SU-DHL-6 (cell line): ENCODE measurements at regions not wholly inside any gene's neighbourhood (a gene's known extent, or its start where the extent isn't known, plus 50 kb on each side); places are given as distances from the start of the nearest gene placed in this dataset.

Experiments
- H2AFZ ChIP-seq: fragments of 200-600 bp; sonication (generic); 2 replicates; pipeline ENCODE4 v1.6.1; 2014; ENCODE audit warnings: low read depth, mild to moderate bottlenecking, moderate library complexity, mixed read lengths, antibody characterized with exemption, low read length; ENCODE audit not compliant: severe bottlenecking
- H3F3A ChIP-seq: fragments of 200-600 bp; shearing (Covaris generic); 2 replicates; pipeline ENCODE4 v1.6.0; 2016; ENCODE audit warnings: antibody characterized with exemption, mild to moderate bottlenecking; ENCODE audit not compliant: insufficient read depth
- H3K27ac ChIP-seq: fragments of 200-600 bp; sonication (generic); 2 replicates; pipeline ENCODE4 v1.5.1; 2016; ENCODE audit warnings: low read depth, mild to moderate bottlenecking, low read length, moderate library complexity, mixed read lengths
- H3K27me3 ChIP-seq: fragments of 200-600 bp; sonication (generic), shearing (Covaris generic); 2 replicates; pipeline ENCODE4 v1.6.0; 2014; ENCODE audit warnings: mild to moderate bottlenecking, low read length
- H3K36me3 ChIP-seq: fragments of 200-600 bp; sonication (generic); 2 replicates; pipeline ENCODE4 v1.6.1; 2014; ENCODE audit warnings: mild to moderate bottlenecking, low read length, mixed read lengths
- H3K4me2 ChIP-seq: fragments of 300-600, 200-600 bp; shearing (Covaris generic), sonication (generic); 2 replicates; pipeline ENCODE4 v1.6.0; 2014; ENCODE audit warnings: low read length, low read depth, mild to moderate bottlenecking; ENCODE audit not compliant: poor library complexity, severe bottlenecking
- H3K4me3 ChIP-seq: fragments of 200-600 bp; sonication (generic); 2 replicates; pipeline ENCODE4 v1.5.1; 2014; ENCODE audit warnings: antibody characterized with exemption, low read length, mild to moderate bottlenecking, mixed read lengths; ENCODE audit not compliant: insufficient read depth, poor library complexity, severe bottlenecking
- H3K79me2 ChIP-seq: fragments of 200-600 bp; sonication (generic); 2 replicates; pipeline ENCODE4 v1.6.1; 2014; ENCODE audit warnings: mild to moderate bottlenecking, low read length, moderate library complexity; ENCODE audit not compliant: insufficient read depth
- H3K9ac ChIP-seq: fragments of 200-600 bp; sonication (generic); 2 replicates; pipeline ENCODE4 v1.7.0; 2014; ENCODE audit warnings: mild to moderate bottlenecking, low read length
- H3K9me2 ChIP-seq: fragments of 200-600 bp; sonication (generic); replicated peaks from 2 replicates; pipeline ENCODE4 v1.6.1; 2014; ENCODE audit warnings: low read length; ENCODE audit not compliant: insufficient read depth
- H3K9me3 ChIP-seq: fragments of 200-600 bp; sonication (generic); 2 replicates; pipeline ENCODE4 v1.6.1; 2014; ENCODE audit warnings: low read length, mixed read lengths; ENCODE audit not compliant: insufficient read depth
- H4K20me1 ChIP-seq: fragments of 200-600 bp; sonication (generic); 2 replicates; pipeline ENCODE4 v1.6.1; 2014; ENCODE audit warnings: low read depth, mild to moderate bottlenecking, antibody characterized with exemption, low read length, moderate library complexity, mixed read lengths
- EZH2phosphoT487 ChIP-seq: fragments of 200-600 bp; sonication (generic), shearing (Covaris generic); conservative IDR thresholded peaks from 2 replicates; pipeline ENCODE4 v1.6.1; 2018; ENCODE audit warnings: mild to moderate bottlenecking, antibody characterized with exemption, low read length, moderate library complexity, mixed read lengths
- TF ChIP-seq, protein P1 (sequence below): fragments of 200-600 bp; sonication (generic); IDR thresholded peaks from one replicate; pipeline ENCODE4 v1.5.1; 2017; ENCODE audit warnings: antibody characterized with exemption, mild to moderate bottlenecking, low read length, moderate library complexity; ENCODE audit not compliant: insufficient read depth, poor library complexity, severe bottlenecking

DNA sequence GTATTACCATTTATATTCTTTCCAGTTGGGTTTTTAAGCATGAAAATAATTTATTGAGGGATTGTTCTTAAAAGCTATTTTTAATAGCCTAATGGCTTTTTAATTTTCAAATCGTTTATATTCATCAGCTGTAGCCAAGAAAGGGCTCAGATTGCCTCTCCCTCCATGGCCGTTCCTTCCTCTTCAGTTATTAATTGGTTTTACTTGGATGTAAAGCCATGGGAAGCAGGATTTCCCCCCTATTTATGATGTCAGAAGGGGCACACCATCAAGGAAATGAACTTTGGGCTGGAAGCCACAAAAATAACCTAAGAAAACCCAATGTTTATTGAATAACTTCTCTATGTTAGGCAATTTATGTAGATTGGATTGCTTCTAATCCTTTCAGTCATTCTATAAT is 656.3 kb downstream of the TYW1 start:
- Histone ChIP-seq H3K27ac (no peak overlapping the region), H3K9ac (no peak overlapping the region), H2AFZ (no peak overlapping the region), H4K20me1 (no peaks in the 10 kb centered on the region), H3K79me2 (no peaks in the 10 kb centered on the region), H3K36me3 (no peaks in the 10 kb centered on the region), H3K4me2 (no peak overlapping the region), H3K9me2 (no peaks in the 10 kb centered on the region), H3K27me3 (no peaks in the 10 kb centered on the region), H3F3A (no peaks in the 10 kb centered on the region), H3K4me3 (no peak overlapping the region), H3K9me3 (no peaks in the 10 kb centered on the region)
- TF ChIP-seq, protein P1, sequence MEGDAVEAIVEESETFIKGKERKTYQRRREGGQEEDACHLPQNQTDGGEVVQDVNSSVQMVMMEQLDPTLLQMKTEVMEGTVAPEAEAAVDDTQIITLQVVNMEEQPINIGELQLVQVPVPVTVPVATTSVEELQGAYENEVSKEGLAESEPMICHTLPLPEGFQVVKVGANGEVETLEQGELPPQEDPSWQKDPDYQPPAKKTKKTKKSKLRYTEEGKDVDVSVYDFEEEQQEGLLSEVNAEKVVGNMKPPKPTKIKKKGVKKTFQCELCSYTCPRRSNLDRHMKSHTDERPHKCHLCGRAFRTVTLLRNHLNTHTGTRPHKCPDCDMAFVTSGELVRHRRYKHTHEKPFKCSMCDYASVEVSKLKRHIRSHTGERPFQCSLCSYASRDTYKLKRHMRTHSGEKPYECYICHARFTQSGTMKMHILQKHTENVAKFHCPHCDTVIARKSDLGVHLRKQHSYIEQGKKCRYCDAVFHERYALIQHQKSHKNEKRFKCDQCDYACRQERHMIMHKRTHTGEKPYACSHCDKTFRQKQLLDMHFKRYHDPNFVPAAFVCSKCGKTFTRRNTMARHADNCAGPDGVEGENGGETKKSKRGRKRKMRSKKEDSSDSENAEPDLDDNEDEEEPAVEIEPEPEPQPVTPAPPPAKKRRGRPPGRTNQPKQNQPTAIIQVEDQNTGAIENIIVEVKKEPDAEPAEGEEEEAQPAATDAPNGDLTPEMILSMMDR = no peak
- TF ChIP-seq EZH2phosphoT487 = no peak

DNA sequence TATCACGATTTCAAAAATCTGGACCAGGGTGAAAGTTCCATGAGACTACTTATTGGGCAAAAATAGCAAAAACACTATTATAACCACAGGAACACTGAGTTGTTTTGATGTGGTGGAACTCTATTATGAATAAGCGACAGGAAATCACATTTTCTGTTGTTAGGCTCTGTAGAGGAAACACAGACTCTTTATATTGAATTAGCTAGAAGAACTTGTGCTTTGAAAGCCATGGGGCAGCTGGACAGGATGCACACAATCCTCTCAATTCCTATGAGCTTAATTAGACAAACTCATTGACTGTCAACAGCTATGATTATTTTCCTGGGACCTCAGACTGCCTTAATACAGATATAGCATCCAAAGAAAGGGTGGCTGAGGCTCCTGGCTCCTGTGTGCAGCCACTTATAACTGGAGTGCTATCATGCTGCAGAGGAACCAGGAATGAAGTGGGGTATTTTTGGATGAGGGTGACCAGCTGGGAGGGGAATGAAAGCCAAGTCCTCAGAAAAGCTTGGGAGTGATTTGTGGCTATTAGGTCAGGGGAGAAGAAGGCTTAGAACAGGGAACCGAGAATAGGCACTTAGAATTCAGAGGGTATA is 657.3 kb downstream of the TYW1 start:
- Histone ChIP-seq H3K9me3 (no peaks in the 10 kb centered on the region), H3K4me3 (no peak overlapping the region), H3F3A (no peaks in the 10 kb centered on the region), H3K27me3 (no peaks in the 10 kb centered on the region), H3K9me2 (no peaks in the 10 kb centered on the region), H3K79me2 (no peaks in the 10 kb centered on the region), H3K36me3 (no peaks in the 10 kb centered on the region), H3K4me2 (no peak overlapping the region), H4K20me1 (no peaks in the 10 kb centered on the region), H3K27ac (no peak overlapping the region), H3K9ac (no peak overlapping the region), H2AFZ (no peak overlapping the region)
- TF ChIP-seq, protein P1 = no peak
- TF ChIP-seq EZH2phosphoT487 = no peak

DNA sequence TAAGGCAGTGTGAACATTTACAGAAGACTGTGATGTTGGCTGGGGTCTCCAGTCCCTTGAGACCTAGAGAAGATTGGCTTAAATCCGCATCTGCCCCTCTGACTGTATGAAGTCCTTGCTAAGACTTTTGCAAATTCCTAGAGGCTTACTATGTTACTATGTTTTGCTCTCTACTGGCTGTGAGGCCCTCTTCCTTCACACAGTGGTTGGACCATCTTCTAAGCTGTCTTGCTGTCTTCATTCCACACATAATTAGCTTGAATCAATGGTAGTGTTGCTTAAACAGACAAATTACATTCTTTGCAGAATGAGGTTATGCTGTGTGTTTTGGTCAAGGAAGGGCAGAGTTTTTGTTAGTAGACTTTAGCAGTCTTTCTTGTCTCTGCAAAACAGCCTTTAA is 658.0 kb downstream of the TYW1 start:
- Histone ChIP-seq H3K9me2 (no peaks in the 10 kb centered on the region), H3K4me2 (no peak overlapping the region), H4K20me1 (no peaks in the 10 kb centered on the region), H3K27ac (no peak overlapping the region), H3K9ac (no peak overlapping the region), H3K9me3 (no peaks in the 10 kb centered on the region), H3K36me3 (no peaks in the 10 kb centered on the region), H3K79me2 (no peaks in the 10 kb centered on the region), H2AFZ (no peak overlapping the region), H3K4me3 (no peak overlapping the region), H3K27me3 (no peaks in the 10 kb centered on the region), H3F3A (no peaks in the 10 kb centered on the region)
- TF ChIP-seq, protein P1 = no peak
- no peak for TF ChIP-seq EZH2phosphoT487
